ENCODE measurements at regions not wholly inside any gene's neighbourhood (a gene's known extent, or its start where the extent isn't known, plus 50 kb on each side); places are given as distances from the start of the nearest gene placed in this dataset.

DNA sequence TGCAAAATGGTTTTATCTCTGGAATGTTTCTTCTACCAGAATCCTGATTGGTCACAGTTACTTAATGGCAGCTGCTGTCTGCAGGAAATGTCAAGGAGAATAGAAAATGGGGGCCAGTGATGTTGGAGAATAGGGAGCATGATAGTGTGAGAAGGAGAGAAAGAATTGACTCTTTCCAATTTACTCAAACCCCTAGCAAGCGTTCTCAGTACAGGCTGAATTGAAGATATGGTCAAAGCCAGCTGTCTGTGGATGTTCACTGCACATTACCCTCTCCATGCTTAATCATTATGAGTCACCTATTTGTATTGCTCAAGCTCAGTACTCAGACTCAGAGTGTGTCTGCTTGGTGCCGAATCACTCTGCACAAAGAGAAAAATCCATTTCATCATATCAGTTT lies 57.8 kb upstream of the FAM47B start:
- Histone ChIP-seq H3K36me3 (ENCODE audit: control insufficient read depth in 2 of 2, insufficient read depth in 1 of 2, low read length in 2 of 2) (no peaks in the 10 kb centered on the region), H3K4me3 (ENCODE audit: low read depth, low read length) (no peak overlapping the region), H3K9me3 (ENCODE audit: control insufficient read depth, insufficient read depth, low read depth, low read length) (no peaks in the 10 kb centered on the region), H3K4me1 (ENCODE audit: control insufficient read depth, insufficient read depth, low read length) (no peaks in the 10 kb centered on the region), H3K27ac (ENCODE audit: extremely low read depth, low read depth, low read length) (no peak overlapping the region)
- no peak for TF ChIP-seq ZBTB44 (tag by site-specific recombination; IDR thresholded peaks at IDR 0.05)
- TF ChIP-seq SCRT2 (tag by site-specific recombination; IDR thresholded peaks at IDR 0.05) = no peak
- TF ChIP-seq ZNF133 (tag by site-specific recombination; IDR thresholded peaks at IDR 0.05) = no peak
- TF ChIP-seq ZNF660 (tag by site-specific recombination; IDR thresholded peaks at IDR 0.05) = no peak
- TF ChIP-seq ZNF513 (tag by site-specific recombination; IDR thresholded peaks at IDR 0.05) = no peak
- no peak for TF ChIP-seq ZNF366 (tag by site-specific recombination; conservative IDR thresholded peaks at IDR 0.05)
- no peak for TF ChIP-seq ZNF76 (tag by site-specific recombination; IDR thresholded peaks at IDR 0.05; ENCODE audit: borderline replicate concordance, low read depth)
- TF ChIP-seq ZNF555 (tag by site-specific recombination; conservative IDR thresholded peaks at IDR 0.05) = no peak
- TF ChIP-seq ZNF433 (tag by site-specific recombination; IDR thresholded peaks at IDR 0.05; ENCODE audit: low read depth) = no peak
- TF ChIP-seq, protein P1, sequence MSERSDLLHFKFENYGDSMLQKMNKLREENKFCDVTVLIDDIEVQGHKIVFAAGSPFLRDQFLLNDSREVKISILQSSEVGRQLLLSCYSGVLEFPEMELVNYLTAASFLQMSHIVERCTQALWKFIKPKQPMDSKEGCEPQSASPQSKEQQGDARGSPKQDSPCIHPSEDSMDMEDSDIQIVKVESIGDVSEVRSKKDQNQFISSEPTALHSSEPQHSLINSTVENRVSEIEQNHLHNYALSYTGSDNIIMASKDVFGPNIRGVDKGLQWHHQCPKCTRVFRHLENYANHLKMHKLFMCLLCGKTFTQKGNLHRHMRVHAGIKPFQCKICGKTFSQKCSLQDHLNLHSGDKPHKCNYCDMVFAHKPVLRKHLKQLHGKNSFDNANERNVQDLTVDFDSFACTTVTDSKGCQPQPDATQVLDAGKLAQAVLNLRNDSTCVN (tag by site-specific recombination; optimal IDR thresholded peaks at IDR 0.05) = no peak
- no peak for TF ChIP-seq ZNF701 (tag by site-specific recombination; IDR thresholded peaks at IDR 0.05)
- no peak for TF ChIP-seq PATZ1 (tag by site-specific recombination; IDR thresholded peaks at IDR 0.05)
- ChIA-PET CTCF (interaction anchor here (1.1 to 1.3 kb wide), 2 partner anchors 9 to 11 kb away, joined by 3 to 4 read pairs; no protein-coding TSS in a partner anchor), POLR2A (no interaction called here)

GRCh38 chrX:34886011-34886410 lies 56.6 kb upstream of the FAM47B start:
- ChIA-PET CTCF (interaction anchor here (1.3 kb wide), 1 partner anchor 8 kb away, joined by 3 read pairs; no protein-coding TSS in a partner anchor), POLR2A (no interaction called here)
- H3K27ac ChIP-seq (ENCODE audit: extremely low read depth, low read depth, low read length) = no peak overlapping the region
- TF ChIP-seq CTCF (tag by site-specific recombination; IDR thresholded peaks at IDR 0.05) (no peak), ZNF701 (tag by site-specific recombination; IDR thresholded peaks at IDR 0.05) (no peak), ZNF521 (tag by site-specific recombination; IDR thresholded peaks at IDR 0.05) (no peak), ZSCAN4 (tag by site-specific recombination; IDR thresholded peaks at IDR 0.05) (no peak), ZNF362 (tag by site-specific recombination; IDR thresholded peaks at IDR 0.05) (no peak), ZNF791 (tag by site-specific recombination; IDR thresholded peaks at IDR 0.05) (no peak), ZNF658 (tag by site-specific recombination; IDR thresholded peaks at IDR 0.05) (no peak), ZNF404 (tag by site-specific recombination; IDR thresholded peaks at IDR 0.05) (no peak), KLF17 (tag by site-specific recombination; IDR thresholded peaks at IDR 0.05) (no peak), ZNF223 (tag by site-specific recombination; IDR thresholded peaks at IDR 0.05) (no peak), ZNF341 (tag by site-specific recombination; IDR thresholded peaks at IDR 0.05; ENCODE audit: low read depth) (no peak), SCRT1 (tag by site-specific recombination; IDR thresholded peaks at IDR 0.05; ENCODE audit: borderline replicate concordance) (no peak), ZSCAN16 (tag by site-specific recombination; IDR thresholded peaks at IDR 0.05) (no peak)
- H3K4me3 ChIP-seq (ENCODE audit: low read depth, low read length) = no peak overlapping the region
- no peaks in the 10 kb centered on the region for H3K9me3 ChIP-seq (ENCODE audit: control insufficient read depth, insufficient read depth, low read depth, low read length)
- H3K4me1 ChIP-seq (ENCODE audit: control insufficient read depth, insufficient read depth, low read length) = no peaks in the 10 kb centered on the region
- H3K36me3 ChIP-seq (ENCODE audit: control insufficient read depth in 2 of 2, insufficient read depth in 1 of 2, low read length in 2 of 2) = no peaks in the 10 kb centered on the region
